GM23338 (cell line): ENCODE measurements at regions not wholly inside any gene's neighbourhood (a gene's known extent, or its start where the extent isn't known, plus 50 kb on each side); places are given as distances from the start of the nearest gene placed in this dataset.

Experiments
- ATAC-seq: fragments of 200-7000 bp; cut with Tn5 transposase; 3 replicates; pipeline ENCODE4 v1.9.1; 2020
- DNase-seq: peaks from one replicate; pipeline ENCODE4 v3.0.0-alpha.2; 2015; ENCODE audit warnings: low spot score
- H2AFZ ChIP-seq: fragments of 200-600 bp; sonication (generic); 2 replicates; pipeline ENCODE4 v1.8.0; 2016; ENCODE audit warnings: antibody characterized with exemption, mild to moderate bottlenecking, moderate library complexity
- H3F3A ChIP-seq: fragments of 200-600 bp; sonication (generic); replicated peaks from 2 replicates; pipeline ENCODE4 v1.8.0; 2017; ENCODE audit warnings: antibody characterized with exemption, mixed run types, low read depth
- H3K27ac ChIP-seq: fragments of 200-600 bp; sonication (generic); 2 replicates; pipeline ENCODE4 v1.6.1; 2016; ENCODE audit warnings: low read depth
- H3K27me3 ChIP-seq: fragments of 200-600 bp; sonication (generic); 2 replicates; pipeline ENCODE4 v1.8.0; 2016; ENCODE audit warnings: mild to moderate bottlenecking, mixed run types, moderate library complexity; ENCODE audit not compliant: insufficient read depth
- H3K36me3 ChIP-seq: fragments of 200-600 bp; sonication (generic); 2 replicates; pipeline ENCODE4 v1.8.0; 2016; ENCODE audit warnings: mild to moderate bottlenecking; ENCODE audit not compliant: insufficient read depth
- H3K4me1 ChIP-seq: fragments of 200-600 bp; sonication (generic); 2 replicates; pipeline ENCODE4 v1.8.0; 2016; ENCODE audit warnings: mild to moderate bottlenecking, moderate library complexity; ENCODE audit not compliant: insufficient read depth
- H3K4me2 ChIP-seq: fragments of 200-600 bp; sonication (generic); 2 replicates; pipeline ENCODE4 v1.7.1; 2017; ENCODE audit warnings: mixed run types
- H3K4me3 ChIP-seq: fragments of 200-600 bp; sonication (generic); 2 replicates; pipeline ENCODE4 v1.6.1; 2016; ENCODE audit warnings: mixed run types
- H3K79me2 ChIP-seq: fragments of 200-600 bp; sonication (generic); replicated peaks from 2 replicates; pipeline ENCODE4 v1.8.0; 2017; ENCODE audit warnings: mild to moderate bottlenecking; ENCODE audit not compliant: insufficient read depth
- H3K9me2 ChIP-seq: fragments of 200-600 bp; sonication (generic); 2 replicates; pipeline ENCODE4 v1.8.0; 2017; ENCODE audit not compliant: insufficient read depth
- H4K20me1 ChIP-seq: fragments of 200-600 bp; sonication (generic); replicated peaks from 2 replicates; pipeline ENCODE4 v1.8.0; 2017; ENCODE audit warnings: mild to moderate bottlenecking; ENCODE audit not compliant: insufficient read depth
- H3K27ac Mint-ChIP-seq: 2 replicates; pipeline ENCODE4 v1.8.0; 2020; ENCODE audit warnings: inconsistent platforms, mild to moderate bottlenecking, moderate library complexity, mixed read lengths
- H3K27me3 Mint-ChIP-seq: 3 replicates; pipeline ENCODE4 v1.8.0; 2022; ENCODE audit warnings: low read depth, mild to moderate bottlenecking, moderate library complexity, mixed read lengths, inconsistent platforms; ENCODE audit not compliant: insufficient read depth, poor library complexity
- H3K36me3 Mint-ChIP-seq: 3 replicates; pipeline ENCODE4 v1.8.0; 2021; ENCODE audit warnings: low read depth, mild to moderate bottlenecking, inconsistent platforms, moderate library complexity, mixed read lengths
- H3K4me1 Mint-ChIP-seq: 3 replicates; pipeline ENCODE4 v1.8.0; 2020; ENCODE audit warnings: mild to moderate bottlenecking, inconsistent platforms, mixed read lengths
- H3K4me3 Mint-ChIP-seq: 3 replicates; pipeline ENCODE4 v1.8.0; 2021; ENCODE audit warnings: moderate library complexity, mild to moderate bottlenecking, inconsistent platforms, mixed read lengths
- H3K9me3 Mint-ChIP-seq: 3 replicates; pipeline ENCODE4 v1.8.0; 2020; ENCODE audit warnings: moderate library complexity, mild to moderate bottlenecking, inconsistent platforms, mixed read lengths
- CTCF ChIP-seq, 2 experiments: fragments of 200-600 bp in 1 of 2; sonication (generic) in 1 of 2; conservative IDR thresholded peaks; 2 replicates each; pipeline versions ENCODE4 v1.5.1 to v1.6.1; 2016 to 2017; ENCODE audit warnings: antibody characterized with exemption in 2 of 2, low read depth in 2 of 2, mild to moderate bottlenecking in 2 of 2, moderate library complexity in 1 of 2
- ETS1 ChIP-seq: IDR thresholded peaks from 2 replicates; pipeline ENCODE4 v1.6.1; 2016; ENCODE audit warnings: antibody characterized with exemption
- EZH2 ChIP-seq: fragments of 200-600 bp; sonication (generic); IDR thresholded peaks from one replicate; pipeline ENCODE4 v1.8.0; 2017; ENCODE audit warnings: antibody characterized with exemption, mild to moderate bottlenecking, low read depth; ENCODE audit not compliant: unreplicated experiment
- NANOG ChIP-seq: IDR thresholded peaks from 2 replicates; pipeline ENCODE4 v1.6.1; 2016; ENCODE audit warnings: antibody characterized with exemption, borderline replicate concordance
- REST ChIP-seq: IDR thresholded peaks from one replicate; pipeline ENCODE4 v1.6.1; 2018; ENCODE audit warnings: antibody characterized with exemption; ENCODE audit not compliant: unreplicated experiment
- ZNF114 ChIP-seq: fragments of 250-450 bp; sonication (Bioruptor Pico); IDR thresholded peaks from 2 replicates; pipeline ENCODE4 v1.5.0; 2020; ENCODE audit warnings: mild to moderate bottlenecking, moderate library complexity

GRCh38 chr1:213383465-213383864 is 332.4 kb downstream of the RPS6KC1 start:
- H3K9me3 Mint-ChIP-seq = no peaks in the 10 kb centered on the region; the same call in 2 of the 3 replicates
- no peaks in the 10 kb centered on the region for H3K36me3 Mint-ChIP-seq
- Histone ChIP-seq H3K79me2 (no peaks in the 10 kb centered on the region), H3K36me3 (no peaks in the 10 kb centered on the region), H3K9me2 (0 out of 2 replicates have a peak, but pooled peaks cover 11% of the 10 kb centered on the region), H3K4me1 (no peaks in the 10 kb centered on the region), H3K27me3 (no peaks in the 10 kb centered on the region), H2AFZ (no peak overlapping the region), H3F3A (no peaks in the 10 kb centered on the region), H4K20me1 (no peaks in the 10 kb centered on the region), H3K4me2 (no peak overlapping the region), H3K4me3 (no peak overlapping the region), H3K27ac (no peak overlapping the region)
- H3K27ac Mint-ChIP-seq = no peak overlapping the region
- TF ChIP-seq ETS1 (no peak), ZNF114 (CRISPR knock-in tag) (no peak), EZH2 (no peak), REST (no peak), CTCF (conservative IDR thresholded peaks at IDR 0.05; ENCODE audit: low read depth in 2 of 2) (no peak), NANOG (no peak)
- ATAC-seq (no peak), DNase-seq (no peak)
- no peak overlapping the region for H3K4me3 Mint-ChIP-seq
- peaks cover 1% of the 10 kb centered on the region for H3K4me1 Mint-ChIP-seq
- peaks cover 2% of the 10 kb centered on the region for H3K27me3 Mint-ChIP-seq

GRCh38 chr1:213385201-213385600 is 334.2 kb downstream of the RPS6KC1 start:
- Mint-ChIP-seq H3K36me3 (no peaks in the 10 kb centered on the region), H3K4me1 (peaks cover 8% of the 10 kb centered on the region), H3K9me3 (no peaks in the 10 kb centered on the region), H3K27ac (no peak overlapping the region), H3K27me3 (peaks cover 4% of the 10 kb centered on the region), H3K4me3 (no peak overlapping the region)
- H3K27ac ChIP-seq = no peak overlapping the region
- no peaks in the 10 kb centered on the region for H3K79me2 ChIP-seq
- H2AFZ ChIP-seq = no peak overlapping the region
- DNase-seq = no peak
- H3K4me2 ChIP-seq = no peak overlapping the region
- no peak for ATAC-seq
- no peaks in the 10 kb centered on the region for H4K20me1 ChIP-seq
- TF ChIP-seq REST = no peak
- H3K9me2 ChIP-seq = 0 out of 2 replicates have a peak, but pooled peaks cover 11% of the 10 kb centered on the region
- no peaks in the 10 kb centered on the region for H3K4me1 ChIP-seq
- H3F3A ChIP-seq = no peaks in the 10 kb centered on the region
- no peaks in the 10 kb centered on the region for H3K36me3 ChIP-seq
- no peaks in the 10 kb centered on the region for H3K27me3 ChIP-seq
- H3K4me3 ChIP-seq = no peak overlapping the region
